Neural cell (in vitro differentiated cells): ENCODE measurements at regions not wholly inside any gene's neighbourhood (a gene's known extent, or its start where the extent isn't known, plus 50 kb on each side); places are given as distances from the start of the nearest gene placed in this dataset.

Source experiments
- CTCF ChIP-seq: fragments of 450-650 bp; IDR thresholded peaks from 2 replicates; pipeline ENCODE4 v1.5.1; 2014; ENCODE audit warnings: antibody characterized with exemption, mild to moderate bottlenecking, moderate library complexity; ENCODE audit not compliant: poor library complexity, severe bottlenecking
- EP300 ChIP-seq: fragments of 450-650 bp; conservative IDR thresholded peaks from 2 replicates; pipeline ENCODE4 v1.6.1; 2014; ENCODE audit warnings: antibody characterized with exemption, mild to moderate bottlenecking, moderate library complexity; ENCODE audit not compliant: poor library complexity, severe bottlenecking
- POLR2AphosphoS5 ChIP-seq: IDR thresholded peaks from 2 replicates; pipeline ENCODE4 v1.6.1; 2012

GRCh38 chr18:56462276-56462675 lies 176.1 kb downstream of the TXNL1 start:
- no peak for TF ChIP-seq CTCF
- no peak for TF ChIP-seq EP300
- TF ChIP-seq POLR2AphosphoS5, result no peak
